ENCODE measurements at regions not wholly inside any gene's neighbourhood (a gene's known extent, or its start where the extent isn't known, plus 50 kb on each side); places are given as distances from the start of the nearest gene placed in this dataset.
A peak's percentile ranks its signal among the peaks of the same experiment; 100 is the strongest.
"Not testable (repeated sequence)": the region's sequence is repeated elsewhere in the genome, so short reads cannot be mapped to it uniquely, and the experiment has no call there.

- H3K18ac ChIP-seq (ENCODE audit: low read length); H3K4me3 ChIP-seq (ENCODE audit: low read depth, low read length); H3K27ac ChIP-seq (ENCODE audit: low read depth, low read length); H3K36me3 ChIP-seq (ENCODE audit: control insufficient read depth in 1 of 2, insufficient read depth in 2 of 2, low read length in 2 of 2); H2BK12ac ChIP-seq (ENCODE audit: low read length); H2AFZ ChIP-seq (ENCODE audit: insufficient read depth, low read length, poor library complexity); H4K12ac ChIP-seq (ENCODE audit: low read depth, low read length); H3K4ac ChIP-seq (ENCODE audit: low read depth, low read length); H3K4me2 ChIP-seq (ENCODE audit: low read length); H2BK120ac ChIP-seq (ENCODE audit: insufficient read depth, low read length, poor library complexity); H3K14ac ChIP-seq (ENCODE audit: low read length); H3K9me3 ChIP-seq (ENCODE audit: insufficient read depth, low read depth, low read length); H3K9ac ChIP-seq (ENCODE audit: low read length); H3K79me2 ChIP-seq (ENCODE audit: control insufficient read depth, insufficient read depth, low read length, poor library complexity); H2AK5ac ChIP-seq (ENCODE audit: low read length); H4K8ac ChIP-seq (ENCODE audit: low read depth, low read length); H2BK5ac ChIP-seq (ENCODE audit: low read depth, low read length, poor library complexity); H3K23ac ChIP-seq (ENCODE audit: low read length); H3K79me1 ChIP-seq (ENCODE audit: low read length); H3K4me1 ChIP-seq (ENCODE audit: control insufficient read depth in 1 of 2, insufficient read depth in 2 of 2, low read length in 2 of 2); H3K27me3 ChIP-seq (ENCODE audit: insufficient read depth, low read length); H4K91ac ChIP-seq (ENCODE audit: low read depth, low read length): not testable (repeated sequence)
- DNase-seq: peak in 1 of 2 donors; percentile 15
- WGBS (ENCODE audit: extremely low coverage, insufficient coverage, insufficient read length): no CpG with 5 or more reads among the region's 7 CpGs
Observed at GRCh38 chrX:94341730-94342129, 667.7 kb downstream of the FAM133A start.

GRCh38 chrX:94361241-94361640 is 687.2 kb downstream of the FAM133A start:
- no peaks in the 10 kb centered on the region for H3K79me2 ChIP-seq (ENCODE audit: control insufficient read depth, insufficient read depth, low read length, poor library complexity)
- no peak overlapping the region for H3K23ac ChIP-seq (ENCODE audit: low read length)
- H2BK5ac ChIP-seq (ENCODE audit: low read depth, low read length, poor library complexity): peak overlapping the region; percentile 68

DNA sequence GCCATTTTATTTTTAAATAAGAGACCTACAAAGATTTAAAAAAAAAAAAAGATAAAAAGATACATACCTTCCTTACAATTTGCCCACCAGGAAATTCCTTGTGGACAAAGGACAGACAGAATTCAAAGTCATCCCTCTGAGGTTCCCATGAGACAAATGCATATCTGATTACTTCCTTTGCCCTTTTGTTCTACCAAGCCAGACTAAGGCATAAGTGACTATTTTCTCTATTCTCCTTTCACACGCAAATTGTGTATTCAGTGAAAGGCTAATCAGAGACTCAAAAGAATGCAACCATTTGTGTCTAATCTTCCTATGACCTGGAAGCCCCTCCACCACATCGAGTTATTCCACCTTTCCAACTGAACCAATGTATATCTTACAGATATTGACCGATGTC is 691.7 kb downstream of the FAM133A start:
- no peak overlapping the region for H3K18ac ChIP-seq (ENCODE audit: low read length)
- H2BK5ac ChIP-seq (ENCODE audit: low read depth, low read length, poor library complexity): no peak overlapping the region
- no peak for DNase-seq
- H3K79me1 ChIP-seq (ENCODE audit: low read length): peaks cover 5% of the 10 kb centered on the region
- no peak overlapping the region for H4K12ac ChIP-seq (ENCODE audit: low read depth, low read length)
- H3K79me2 ChIP-seq (ENCODE audit: control insufficient read depth, insufficient read depth, low read length, poor library complexity): no peaks in the 10 kb centered on the region
- no peak overlapping the region for H3K14ac ChIP-seq (ENCODE audit: low read length)
- peaks cover 2 to 3% of the 10 kb centered on the region in 2 experiments for H3K4me1 ChIP-seq (ENCODE audit: control insufficient read depth in 1 of 2, insufficient read depth in 2 of 2, low read length in 2 of 2)
- no peak overlapping the region for H4K8ac ChIP-seq (ENCODE audit: low read depth, low read length)
- no peaks in the 10 kb centered on the region for H3K27me3 ChIP-seq (ENCODE audit: insufficient read depth, low read length)
- no peak overlapping the region for H4K91ac ChIP-seq (ENCODE audit: low read depth, low read length)
- H3K9ac ChIP-seq (ENCODE audit: low read length): no peak overlapping the region
- no peaks in the 10 kb centered on the region for H3K9me3 ChIP-seq (ENCODE audit: insufficient read depth, low read depth, low read length)
- no peak overlapping the region for H2AK5ac ChIP-seq (ENCODE audit: low read length)
- no peak overlapping the region for H2AFZ ChIP-seq (ENCODE audit: insufficient read depth, low read length, poor library complexity)
- no CpG with 5 or more reads among the region's 3 CpGs for WGBS (ENCODE audit: extremely low coverage, insufficient coverage, insufficient read length)
- no peak overlapping the region for H2BK12ac ChIP-seq (ENCODE audit: low read length)
- H3K36me3 ChIP-seq (ENCODE audit: control insufficient read depth in 1 of 2, insufficient read depth in 2 of 2, low read length in 2 of 2): no peaks in the 10 kb centered on the region
- H3K4me2 ChIP-seq (ENCODE audit: low read length): no peak overlapping the region
- no peak overlapping the region for H3K4me3 ChIP-seq (ENCODE audit: low read depth, low read length)
- H3K27ac ChIP-seq (ENCODE audit: low read depth, low read length): no peak overlapping the region
- H3K4ac ChIP-seq (ENCODE audit: low read depth, low read length): no peak overlapping the region
- no peak overlapping the region for H2BK120ac ChIP-seq (ENCODE audit: insufficient read depth, low read length, poor library complexity)
- no peak overlapping the region for H3K23ac ChIP-seq (ENCODE audit: low read length)

More at GRCh38 chrX:94361241-94361640, 687.2 kb downstream of the FAM133A start:
- Histone ChIP-seq H3K79me1 (ENCODE audit: low read length) (peaks cover 12% of the 10 kb centered on the region), H2AK5ac (ENCODE audit: low read length) (no peak overlapping the region), H3K27me3 (ENCODE audit: insufficient read depth, low read length) (no peaks in the 10 kb centered on the region), H3K4me1 (ENCODE audit: control insufficient read depth in 1 of 2, insufficient read depth in 2 of 2, low read length in 2 of 2) (peaks cover 3 to 7% of the 10 kb centered on the region in 2 experiments), H2AFZ (ENCODE audit: insufficient read depth, low read length, poor library complexity) (no peak overlapping the region), H4K91ac (ENCODE audit: low read depth, low read length) (no peak overlapping the region), H3K4me3 (ENCODE audit: low read depth, low read length) (no peak overlapping the region), H3K36me3 (ENCODE audit: control insufficient read depth in 1 of 2, insufficient read depth in 2 of 2, low read length in 2 of 2) (no peaks in the 10 kb centered on the region), H4K8ac (ENCODE audit: low read depth, low read length) (no peak overlapping the region), H3K14ac (ENCODE audit: low read length) (no peak overlapping the region), H3K18ac (ENCODE audit: low read length) (no peak overlapping the region), H3K9ac (ENCODE audit: low read length) (no peak overlapping the region), H3K27ac (ENCODE audit: low read depth, low read length) (peak overlapping the region; percentile 75), H2BK12ac (ENCODE audit: low read length) (no peak overlapping the region), H3K4me2 (ENCODE audit: low read length) (no peak overlapping the region), H3K9me3 (ENCODE audit: insufficient read depth, low read depth, low read length) (no peaks in the 10 kb centered on the region), H3K4ac (ENCODE audit: low read depth, low read length) (no peak overlapping the region), H4K12ac (ENCODE audit: low read depth, low read length) (no peak overlapping the region), H2BK120ac (ENCODE audit: insufficient read depth, low read length, poor library complexity) (peak overlapping the region; percentile 24)
- no CpG with 5 or more reads among the region's 10 CpGs for WGBS (ENCODE audit: extremely low coverage, insufficient coverage, insufficient read length)
- DNase-seq: peak; percentile 26 to 70

DNA sequence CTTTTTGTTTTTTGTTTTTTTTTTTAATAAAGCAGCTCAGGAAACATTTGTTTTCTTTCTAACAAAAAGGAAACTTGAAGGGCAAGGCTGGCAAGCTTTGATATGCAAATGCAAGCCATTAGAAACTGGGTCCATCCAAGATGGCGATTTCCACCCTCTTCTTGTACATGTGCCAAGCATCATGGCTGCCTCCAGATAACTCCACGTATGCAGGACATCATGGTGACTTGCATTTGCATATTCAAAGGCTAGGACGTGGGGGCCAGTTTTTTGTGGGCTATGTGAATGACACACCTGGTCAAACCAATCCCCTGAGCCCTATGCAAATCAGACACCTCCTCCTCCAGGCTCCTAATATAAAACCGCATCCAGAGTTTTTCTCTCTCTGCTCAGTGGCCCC is 692.6 kb downstream of the FAM133A start:
- Histone ChIP-seq H3K79me2 (ENCODE audit: control insufficient read depth, insufficient read depth, low read length, poor library complexity) (no peaks in the 10 kb centered on the region), H2AK5ac (ENCODE audit: low read length) (peak overlapping the region; percentile 46), H3K36me3 (ENCODE audit: control insufficient read depth in 1 of 2, insufficient read depth in 2 of 2, low read length in 2 of 2) (no peaks in the 10 kb centered on the region), H3K4me3 (ENCODE audit: low read depth, low read length) (no peak overlapping the region), H3K14ac (ENCODE audit: low read length) (no peak overlapping the region), H4K91ac (ENCODE audit: low read depth, low read length) (peak overlapping the region; percentile 24), H3K4me2 (ENCODE audit: low read length) (no peak overlapping the region), H2BK12ac (ENCODE audit: low read length) (peak overlapping the region; percentile 31), H3K9me3 (ENCODE audit: insufficient read depth, low read depth, low read length) (no peaks in the 10 kb centered on the region), H4K8ac (ENCODE audit: low read depth, low read length) (no peak overlapping the region), H3K23ac (ENCODE audit: low read length) (no peak overlapping the region), H3K27ac (ENCODE audit: low read depth, low read length) (no peak overlapping the region), H2BK120ac (ENCODE audit: insufficient read depth, low read length, poor library complexity) (peak overlapping the region; percentile 7), H2BK5ac (ENCODE audit: low read depth, low read length, poor library complexity) (no peak overlapping the region), H3K9ac (ENCODE audit: low read length) (no peak overlapping the region), H3K79me1 (ENCODE audit: low read length) (peaks cover 5% of the 10 kb centered on the region), H4K12ac (ENCODE audit: low read depth, low read length) (no peak overlapping the region), H3K27me3 (ENCODE audit: insufficient read depth, low read length) (no peaks in the 10 kb centered on the region), H3K4me1 (ENCODE audit: control insufficient read depth in 1 of 2, insufficient read depth in 2 of 2, low read length in 2 of 2) (peaks cover 2 to 3% of the 10 kb centered on the region in 2 experiments), H3K18ac (ENCODE audit: low read length) (no peak overlapping the region), H3K4ac (ENCODE audit: low read depth, low read length) (no peak overlapping the region), H2AFZ (ENCODE audit: insufficient read depth, low read length, poor library complexity) (no peak overlapping the region)
- WGBS (ENCODE audit: extremely low coverage, insufficient coverage, insufficient read length): no CpG with 5 or more reads among the region's 4 CpGs
- no peak for DNase-seq

Data from trophoblast cell (in vitro differentiated cells and primary cell).